SK-N-MC (cell line): ENCODE measurements at regions not wholly inside any gene's neighbourhood (a gene's known extent, or its start where the extent isn't known, plus 50 kb on each side); places are given as distances from the start of the nearest gene placed in this dataset.

ENCODE experiments used
- EZH2 ChIP-seq: fragments of 200-600 bp; sonication (generic); IDR thresholded peaks from one replicate; pipeline ENCODE4 v1.6.1; 2017; ENCODE audit warnings: antibody characterized with exemption
- POLR2AphosphoS5 ChIP-seq: IDR thresholded peaks from 2 replicates; pipeline ENCODE4 v1.6.1; 2012; ENCODE audit warnings: mild to moderate bottlenecking, low read depth, low read length, borderline replicate concordance

DNA sequence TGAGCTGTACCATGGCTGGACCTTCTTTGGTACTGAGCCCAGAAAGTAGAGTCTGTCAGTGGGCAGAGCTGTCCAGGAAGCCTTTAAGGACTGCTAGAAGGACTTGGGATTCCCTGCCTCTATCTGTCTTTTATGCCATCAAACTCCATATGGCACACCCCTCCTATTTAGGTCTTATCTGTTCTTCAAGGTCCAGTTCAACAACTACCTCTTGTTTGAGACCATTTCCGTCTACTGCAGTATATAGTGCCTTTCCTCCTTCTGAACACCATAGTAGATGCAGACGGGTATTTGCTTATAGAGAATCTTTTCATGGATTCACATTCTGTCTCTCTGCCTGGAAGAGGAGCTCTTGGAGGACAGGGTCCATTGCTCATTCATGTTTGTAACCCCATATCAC is 146.1 kb upstream of the IL1RAPL2 start:
- TF ChIP-seq EZH2 (no peak), POLR2AphosphoS5 (no peak)
